ENCODE measurements at regions not wholly inside any gene's neighbourhood (a gene's known extent, or its start where the extent isn't known, plus 50 kb on each side); places are given as distances from the start of the nearest gene placed in this dataset.

DNA sequence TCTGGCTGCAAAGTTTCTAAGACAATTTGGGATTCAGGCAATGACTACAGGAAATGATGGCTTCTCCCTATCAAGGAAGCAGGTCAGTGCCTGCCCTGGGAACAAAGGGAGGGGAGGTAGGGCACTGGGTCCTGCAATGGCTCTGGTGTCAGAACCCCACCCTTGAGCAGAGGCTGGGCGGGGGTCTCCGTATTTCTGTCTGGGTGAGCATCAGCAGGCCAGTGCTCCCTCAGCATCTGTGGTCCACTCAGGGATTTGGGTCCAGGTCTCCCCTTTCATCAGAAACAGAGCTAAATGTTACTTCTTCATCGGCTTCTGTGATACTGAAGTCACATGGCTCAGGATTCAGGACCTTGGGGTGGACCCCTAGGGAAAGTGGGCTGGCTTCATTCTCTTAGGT, 195.5 kb upstream of the CDH5 start:
- TF ChIP-seq, protein P1, sequence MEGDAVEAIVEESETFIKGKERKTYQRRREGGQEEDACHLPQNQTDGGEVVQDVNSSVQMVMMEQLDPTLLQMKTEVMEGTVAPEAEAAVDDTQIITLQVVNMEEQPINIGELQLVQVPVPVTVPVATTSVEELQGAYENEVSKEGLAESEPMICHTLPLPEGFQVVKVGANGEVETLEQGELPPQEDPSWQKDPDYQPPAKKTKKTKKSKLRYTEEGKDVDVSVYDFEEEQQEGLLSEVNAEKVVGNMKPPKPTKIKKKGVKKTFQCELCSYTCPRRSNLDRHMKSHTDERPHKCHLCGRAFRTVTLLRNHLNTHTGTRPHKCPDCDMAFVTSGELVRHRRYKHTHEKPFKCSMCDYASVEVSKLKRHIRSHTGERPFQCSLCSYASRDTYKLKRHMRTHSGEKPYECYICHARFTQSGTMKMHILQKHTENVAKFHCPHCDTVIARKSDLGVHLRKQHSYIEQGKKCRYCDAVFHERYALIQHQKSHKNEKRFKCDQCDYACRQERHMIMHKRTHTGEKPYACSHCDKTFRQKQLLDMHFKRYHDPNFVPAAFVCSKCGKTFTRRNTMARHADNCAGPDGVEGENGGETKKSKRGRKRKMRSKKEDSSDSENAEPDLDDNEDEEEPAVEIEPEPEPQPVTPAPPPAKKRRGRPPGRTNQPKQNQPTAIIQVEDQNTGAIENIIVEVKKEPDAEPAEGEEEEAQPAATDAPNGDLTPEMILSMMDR (IDR thresholded peaks at IDR 0.05; ENCODE audit: insufficient read depth, low read depth, low read length, missing control alignments) = no peak
- H3K4me3 ChIP-seq (ENCODE audit: low read depth, low read length) = no peak overlapping the region
- DNase-seq (ENCODE audit: low read depth) = no peak

- TF ChIP-seq, protein P1 (IDR thresholded peaks at IDR 0.05; ENCODE audit: insufficient read depth, low read depth, low read length, missing control alignments) = no peak
- no peak for DNase-seq (ENCODE audit: low read depth)
- no peak overlapping the region for H3K4me3 ChIP-seq (ENCODE audit: low read depth, low read length)
These were observed 196.7 kb upstream of the CDH5 start for GRCh38 chr16:66169817-66170216.

- no peak for DNase-seq (ENCODE audit: low read depth)
- no peak overlapping the region for H3K4me3 ChIP-seq (ENCODE audit: low read depth, low read length)
- TF ChIP-seq, protein P1 (IDR thresholded peaks at IDR 0.05; ENCODE audit: insufficient read depth, low read depth, low read length, missing control alignments) = no peak
These were observed 197.7 kb upstream of the CDH5 start for GRCh38 chr16:66168777-66169176.

GRCh38 chr16:66167564-66168291, 198.8 kb upstream of the CDH5 start:
- H3K4me3 ChIP-seq (ENCODE audit: low read depth, low read length) = no peak overlapping the region
- DNase-seq (ENCODE audit: low read depth) = no peak
- TF ChIP-seq, protein P1 (IDR thresholded peaks at IDR 0.05; ENCODE audit: insufficient read depth, low read depth, low read length, missing control alignments) = no peak

DNA sequence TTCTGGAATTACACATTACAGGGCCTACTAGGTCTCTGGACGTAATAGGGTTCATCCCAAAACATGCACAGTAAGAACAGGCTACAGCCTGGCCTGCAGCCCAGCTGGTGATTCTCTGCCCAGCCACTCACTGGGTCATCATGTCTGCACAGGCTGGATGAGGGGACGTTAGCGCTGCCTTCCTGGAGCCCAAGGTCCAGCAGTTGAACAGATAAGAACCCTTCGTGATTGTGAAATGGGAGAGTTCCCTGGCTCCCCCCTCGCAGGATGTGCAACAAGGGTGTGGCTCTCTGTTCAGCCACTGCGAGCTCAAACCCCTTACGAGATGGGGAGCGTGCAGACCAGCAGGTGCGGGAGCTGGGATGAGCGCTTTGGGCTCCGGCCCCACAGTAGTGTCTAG, 200.0 kb upstream of the CDH5 start:
- TF ChIP-seq, protein P1 (IDR thresholded peaks at IDR 0.05; ENCODE audit: insufficient read depth, low read depth, low read length, missing control alignments) = no peak
- no peak for DNase-seq (ENCODE audit: low read depth)

GRCh38 chr16:66165879-66166278, 200.6 kb upstream of the CDH5 start:
- no peak for DNase-seq (ENCODE audit: low read depth)
- no peak overlapping the region for H3K4me3 ChIP-seq (ENCODE audit: low read depth, low read length)
- TF ChIP-seq, protein P1 (IDR thresholded peaks at IDR 0.05; ENCODE audit: insufficient read depth, low read depth, low read length, missing control alignments) = no peak

More for the DNA sequence above, 200.0 kb upstream of the CDH5 start:
- H3K4me3 ChIP-seq (ENCODE audit: low read depth, low read length) = no peak overlapping the region
